CD4-positive, alpha-beta T cell treated with Interleukin-17A for 1 hour (primary cell): ENCODE measurements at regions not wholly inside any gene's neighbourhood (a gene's known extent, or its start where the extent isn't known, plus 50 kb on each side); places are given as distances from the start of the nearest gene placed in this dataset.
"Not testable (repeated sequence)": the region's sequence is repeated elsewhere in the genome, so short reads cannot be mapped to it uniquely, and the experiment has no call there.

ENCODE experiments used
- DNase-seq: peaks from one replicate; pipeline ENCODE4 v3.0.0-alpha.2; 2020

DNA sequence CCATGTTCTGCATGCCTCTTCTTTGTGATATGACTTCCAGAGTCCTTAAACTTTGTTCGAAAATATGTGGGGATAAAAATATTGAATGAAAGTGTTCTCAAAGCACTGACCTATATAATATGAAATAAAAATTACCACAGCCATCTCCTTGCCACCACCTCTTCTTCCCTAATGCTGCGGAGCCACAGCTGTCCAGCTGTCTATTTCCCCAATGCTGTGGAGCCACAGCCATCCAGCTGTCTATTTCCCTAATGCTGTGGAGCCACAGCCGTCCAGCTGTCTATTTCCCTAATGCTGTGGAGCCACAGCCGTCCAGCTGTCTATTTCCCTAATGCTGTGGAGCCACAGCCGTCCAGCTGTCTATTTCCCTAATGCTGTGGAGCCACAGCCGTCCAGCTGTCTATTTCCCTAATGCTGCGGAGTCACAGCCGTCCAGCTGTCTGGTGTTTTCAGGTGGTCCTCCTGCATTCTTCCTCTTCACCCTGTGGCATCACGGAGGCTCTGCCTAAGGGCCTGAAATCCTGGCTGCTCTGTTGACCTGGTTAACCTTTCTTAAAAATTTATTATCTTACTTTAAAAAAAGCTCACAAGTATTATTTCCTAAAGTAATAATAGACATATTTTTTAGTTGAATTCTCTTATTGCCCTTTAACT is 266.1 kb upstream of the MEX3C start:
- DNase-seq, result no peak

DNA sequence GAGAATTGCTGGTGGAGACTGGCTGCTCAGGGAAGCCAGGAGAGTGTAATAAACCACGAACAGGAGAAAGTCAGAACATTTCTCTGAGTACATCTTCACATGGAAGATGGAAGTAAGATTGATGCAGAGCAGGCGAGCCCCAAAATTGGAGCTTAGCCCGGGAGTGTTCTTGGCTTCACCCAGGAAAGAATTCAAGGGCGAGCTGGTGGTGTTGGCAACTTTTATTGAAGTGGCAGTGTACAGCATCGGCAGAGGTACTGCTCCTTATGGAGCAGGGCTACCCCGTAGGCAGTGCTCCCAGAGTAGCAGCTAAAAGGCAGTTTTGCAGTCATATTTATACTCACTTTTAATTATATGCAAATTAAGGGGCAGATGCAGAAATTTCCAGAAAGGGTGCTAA is 281.4 kb upstream of the MEX3C start:
- no peak for DNase-seq

DNA sequence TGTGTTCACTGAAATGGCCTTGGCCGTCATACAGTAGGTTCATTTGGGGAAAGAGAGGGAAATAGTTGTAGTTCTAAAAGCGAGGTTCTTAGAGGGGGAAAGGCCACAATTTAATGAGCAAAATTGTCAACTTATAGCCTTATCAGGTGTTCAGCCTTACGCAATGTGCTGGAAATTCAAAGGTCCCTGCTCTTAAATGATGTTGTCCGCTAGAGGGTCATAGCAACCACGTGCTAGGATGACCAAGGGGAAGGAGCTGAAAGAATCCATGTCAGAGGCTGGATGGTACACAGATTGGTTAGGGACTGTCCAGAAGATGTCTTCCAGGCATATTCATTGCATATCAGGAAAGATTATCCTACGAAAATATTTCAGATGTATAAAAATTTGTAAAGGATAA is 282.3 kb upstream of the MEX3C start:
- no peak for DNase-seq

- DNase-seq, result no peak
Observed at GRCh38 chr18:51480407-51481261, 283.2 kb upstream of the MEX3C start.

DNA sequence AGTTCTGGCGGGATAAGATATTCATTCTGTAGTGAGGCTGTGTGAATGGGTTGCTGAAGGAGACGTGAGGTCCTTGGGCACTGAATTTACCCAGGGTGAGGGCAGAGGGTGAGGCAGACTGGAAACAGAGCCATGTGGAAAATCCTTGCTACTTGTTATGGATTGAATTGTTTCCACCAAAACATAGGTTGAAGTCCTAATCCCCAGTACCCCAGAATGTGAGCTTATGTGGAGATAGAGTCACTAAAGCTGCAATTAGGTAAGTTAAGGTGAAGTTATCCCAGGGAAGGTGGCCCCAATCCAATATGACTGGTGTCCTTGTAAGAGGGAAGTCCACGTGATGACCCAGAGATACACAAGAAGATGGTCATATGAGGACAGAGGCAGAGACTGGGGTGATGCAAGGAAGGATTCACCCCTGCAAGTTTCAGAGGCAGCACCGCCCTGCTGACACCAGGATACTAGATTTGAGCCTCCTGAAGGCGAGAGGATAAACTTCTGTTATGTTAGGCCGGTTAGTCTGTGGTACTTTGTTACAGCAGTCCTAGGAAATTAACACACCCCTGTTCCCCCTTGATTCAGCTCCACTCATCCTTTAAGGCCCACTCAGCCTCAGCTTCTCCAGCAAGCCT is 289.4 kb upstream of the MEX3C start:
- no peak for DNase-seq

- no peak for DNase-seq
Observed at GRCh38 chr18:51490417-51490816, 292.9 kb upstream of the MEX3C start.

- no peak for DNase-seq
Observed at GRCh38 chr18:51490860-51491259, 293.4 kb upstream of the MEX3C start.

GRCh38 chr18:51491678-51492372 is 294.3 kb upstream of the MEX3C start:
- DNase-seq, result no peak

DNA sequence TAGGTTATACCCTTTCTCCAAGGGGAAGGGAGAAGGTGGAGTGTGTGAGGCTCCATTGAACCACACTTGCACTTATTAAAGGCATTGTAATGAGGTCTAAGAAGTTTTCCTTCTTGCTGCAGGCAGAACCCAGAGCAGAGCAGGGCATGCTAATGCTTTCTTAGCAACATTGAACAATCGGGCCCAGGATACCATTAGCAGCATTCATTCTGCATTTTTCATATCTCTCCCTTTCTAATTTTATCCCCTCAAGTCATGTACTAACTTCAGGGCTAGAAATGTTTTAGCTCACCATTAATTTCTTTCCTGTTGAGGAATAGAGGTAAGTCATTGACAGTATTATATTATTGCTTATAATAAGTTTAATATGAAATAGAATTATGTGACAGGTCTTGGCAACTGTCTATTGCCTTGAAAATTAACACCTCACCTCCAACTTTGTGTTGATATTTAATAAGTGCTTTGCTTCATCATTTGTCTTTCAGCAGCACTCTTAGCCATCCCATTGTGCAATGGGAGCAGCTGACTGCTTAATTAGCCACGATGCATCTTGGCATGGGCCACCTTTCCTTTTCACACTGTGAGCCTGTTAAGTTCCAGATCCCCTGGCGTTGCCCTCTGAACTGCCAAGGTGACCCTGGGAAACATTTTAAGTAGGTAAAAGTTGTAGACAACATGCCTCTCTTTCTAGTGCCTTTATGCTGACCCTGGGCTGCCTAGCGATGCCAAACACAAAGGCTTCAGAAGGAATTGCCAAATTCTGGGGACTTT is 300.8 kb upstream of the MEX3C start:
- no peak for DNase-seq

DNA sequence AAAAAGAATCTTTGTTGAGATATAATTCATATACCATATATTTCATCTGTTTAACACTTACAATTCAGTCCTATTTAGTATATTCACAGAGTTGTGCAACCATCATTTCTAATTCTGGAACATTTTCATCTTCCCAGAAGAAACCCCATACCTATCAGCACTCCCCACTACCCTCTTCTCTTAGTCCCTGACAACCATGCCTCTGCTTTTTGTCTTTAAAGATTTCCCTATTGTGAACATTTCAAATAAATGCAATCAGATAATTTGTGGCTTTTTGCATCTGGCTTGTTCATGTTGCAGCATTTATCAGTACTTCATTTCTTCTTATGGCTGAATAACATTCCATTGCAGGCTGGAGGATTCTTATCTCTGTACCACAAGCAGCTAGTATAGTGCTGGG is 305.9 kb upstream of the MEX3C start:
- no peak for DNase-seq

DNA sequence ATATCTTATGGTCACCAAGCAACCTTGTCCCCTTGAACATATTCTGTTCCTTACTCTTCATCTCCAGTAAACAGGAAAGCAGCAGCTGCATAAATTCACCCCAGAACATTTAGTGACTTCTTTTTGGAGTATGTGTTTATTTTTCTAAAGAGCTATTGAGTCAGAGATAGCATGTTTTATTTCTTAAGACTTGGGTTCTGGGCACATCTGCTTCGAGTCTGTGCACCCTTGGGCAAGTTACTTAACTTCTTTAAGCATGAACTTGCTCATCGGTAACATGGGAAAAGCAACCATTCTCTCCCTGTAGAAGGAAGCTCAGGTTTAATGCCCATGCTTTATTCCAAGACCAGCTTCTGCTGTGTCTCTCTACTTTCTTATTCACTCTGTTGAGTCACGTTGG is 309.3 kb upstream of the MEX3C start:
- no peak for DNase-seq

DNA sequence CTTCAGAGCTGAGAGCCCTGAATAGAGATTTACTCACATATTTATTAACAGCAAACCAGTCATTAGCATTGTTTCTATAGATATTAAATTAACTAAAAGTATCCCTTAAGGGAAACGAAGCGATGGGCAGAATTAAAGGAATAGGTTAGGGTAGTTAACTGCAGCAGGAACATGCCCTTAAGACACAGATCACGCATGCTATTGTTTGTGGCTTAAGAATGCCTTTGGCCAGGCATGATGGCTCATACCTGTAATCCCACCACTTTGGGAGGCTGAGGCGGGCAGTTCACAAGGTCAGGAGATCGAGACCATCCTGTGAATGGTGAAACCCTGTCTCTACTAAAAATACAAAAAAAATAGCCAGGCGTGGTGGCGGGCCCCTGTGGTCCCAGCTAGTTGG is 310.9 kb upstream of the MEX3C start:
- DNase-seq, result not testable (repeated sequence)

- DNase-seq, result no peak
Observed at GRCh38 chr18:51510020-51510419, 312.5 kb upstream of the MEX3C start.

GRCh38 chr18:51513517-51513916 is 316.0 kb upstream of the MEX3C start:
- no peak for DNase-seq

DNA sequence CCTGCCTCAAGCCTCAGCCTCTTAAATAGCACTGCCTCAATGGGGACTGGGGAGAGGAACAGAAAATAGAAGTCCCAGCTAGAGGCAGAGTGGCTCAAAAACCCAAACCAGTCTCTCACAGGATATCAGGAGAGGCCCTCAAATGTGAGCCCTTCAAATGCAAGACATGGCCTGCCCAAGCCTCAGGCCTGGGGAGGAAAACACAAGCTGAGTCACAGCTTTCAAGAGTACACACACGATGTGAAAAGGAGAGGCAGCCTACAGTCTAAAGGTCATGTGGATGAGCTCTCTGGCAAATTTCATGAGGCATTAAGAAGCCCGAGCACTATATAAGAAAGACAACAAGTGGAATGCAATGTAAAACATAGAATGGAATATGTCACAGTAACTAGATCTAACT is 316.6 kb upstream of the MEX3C start:
- no peak for DNase-seq

- no peak for DNase-seq
Observed at GRCh38 chr18:51516478-51517038, 319.1 kb upstream of the MEX3C start.

- no peak for DNase-seq
Observed at GRCh38 chr18:51519571-51519970, 322.1 kb upstream of the MEX3C start.

- DNase-seq, result no peak
Observed at GRCh38 chr18:51520676-51521180, 323.2 kb upstream of the MEX3C start.

DNA sequence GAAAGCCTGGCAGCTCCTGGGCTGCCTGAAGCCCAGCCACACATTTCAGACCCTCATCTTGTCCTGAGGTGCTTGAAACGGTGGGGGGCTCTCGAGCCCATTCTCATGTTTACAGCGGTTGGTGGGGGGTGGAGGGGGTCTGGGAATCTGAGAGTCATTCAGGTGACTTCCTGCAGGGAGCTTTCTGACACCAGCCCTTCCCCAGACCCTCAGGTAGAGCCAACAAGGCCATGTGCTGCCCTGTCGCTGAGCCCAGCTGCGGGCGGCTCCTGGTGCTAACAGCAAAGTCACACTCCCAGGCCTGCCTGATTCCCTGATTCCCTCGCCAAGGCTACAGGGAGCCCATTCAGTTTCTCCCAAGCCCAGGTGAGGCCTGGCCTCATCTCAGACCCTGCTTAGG is 324.9 kb upstream of the MEX3C start:
- DNase-seq, result no peak

DNA sequence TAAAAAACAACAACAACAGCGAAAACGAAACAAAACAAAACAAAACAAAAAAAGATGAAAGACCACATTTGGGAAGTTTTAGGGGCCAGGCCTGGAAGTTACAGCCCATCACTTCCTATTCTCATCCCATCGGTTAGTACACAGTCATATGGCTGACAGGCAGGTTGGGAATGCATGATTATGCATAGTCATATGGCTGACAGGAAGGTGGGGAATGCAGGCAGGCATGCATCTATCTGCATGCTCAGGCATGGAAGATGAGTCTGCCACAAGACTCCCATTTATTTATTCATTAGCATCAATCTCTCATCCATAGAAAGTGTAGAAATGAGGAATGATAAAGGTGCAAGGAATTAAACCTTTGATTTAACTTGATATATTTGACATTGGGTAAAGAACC is 325.3 kb upstream of the MEX3C start:
- DNase-seq, result no peak

DNA sequence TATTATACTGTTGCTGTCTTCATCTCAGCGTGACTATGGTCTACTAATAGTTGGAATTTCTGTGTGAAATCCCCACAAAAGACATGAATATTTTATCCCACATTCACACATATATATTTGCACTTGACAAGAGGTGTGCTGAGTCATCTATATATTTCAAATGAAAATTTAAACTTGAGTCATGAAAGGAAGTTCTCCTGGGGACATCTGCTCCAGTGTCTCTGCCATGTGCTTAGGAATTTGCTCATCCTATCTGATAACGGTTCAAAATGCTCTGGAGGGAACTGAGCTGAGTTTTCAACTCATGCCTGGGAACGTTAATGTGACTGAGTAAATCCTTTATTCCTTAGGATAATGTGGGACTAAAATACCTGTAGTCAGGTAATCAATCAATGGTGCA is 326.2 kb upstream of the MEX3C start:
- DNase-seq, result no peak
